Kidney (tissue), 13 donors: ENCODE measurements at regions not wholly inside any gene's neighbourhood (a gene's known extent, or its start where the extent isn't known, plus 50 kb on each side); places are given as distances from the start of the nearest gene placed in this dataset.

ENCODE experiments used
- DNase-seq, 5 donors: peaks; one replicate each; pipeline ENCODE4 v3.0.0-alpha.2; 2013 to 2020
- FAIRE-seq: peaks from 2 replicates; lab custom pipeline; 2012; peaks lifted over from hg19 to GRCh38; lab: Jason Lieb, UNC
- H3K27ac ChIP-seq, 2 donors: one replicate each; pipeline ENCODE4 v1.7.0; 2013; ENCODE audit warnings: low read depth in 2 of 2, low read length in 2 of 2, inconsistent platforms in 1 of 2
- H3K27me3 ChIP-seq: one replicate; pipeline ENCODE4 v1.7.1; 2013; ENCODE audit warnings: low read length, inconsistent platforms; ENCODE audit not compliant: control insufficient read depth, insufficient read depth
- H3K36me3 ChIP-seq, 3 donors: one replicate each; pipeline versions ENCODE4 v1.7.0 to v1.7.1; 2013; ENCODE audit warnings: low read length in 3 of 3, control low read depth in 1 of 3, inconsistent platforms in 1 of 3; ENCODE audit not compliant: insufficient read depth in 3 of 3, control insufficient read depth in 2 of 3
- H3K4me1 ChIP-seq, 3 donors: one replicate each; pipeline versions ENCODE4 v1.7.0 to v1.7.1; 2013; ENCODE audit warnings: low read length in 3 of 3, inconsistent platforms in 1 of 3, low read depth in 1 of 3; ENCODE audit not compliant: control insufficient read depth in 2 of 3, insufficient read depth in 2 of 3
- H3K4me3 ChIP-seq, 3 donors: one replicate each; pipeline versions ENCODE4 v1.7.0 to v1.8.1; 2013; ENCODE audit warnings: low read length in 3 of 3, control low read depth in 1 of 3, inconsistent platforms in 1 of 3
- H3K9ac ChIP-seq, 3 donors: one replicate each; pipeline versions ENCODE4 v1.7.0 to v1.7.1; 2013; ENCODE audit warnings: low read length in 3 of 3, control low read depth in 1 of 3, inconsistent platforms in 1 of 3
- H3K9me3 ChIP-seq, 3 donors: one replicate each; pipeline versions ENCODE4 v1.7.0 to v1.7.1; 2013; ENCODE audit warnings: low read length in 3 of 3, control low read depth in 1 of 3, inconsistent platforms in 1 of 3; ENCODE audit not compliant: control insufficient read depth in 2 of 3, insufficient read depth in 1 of 3
- CTCF ChIP-seq: IDR thresholded peaks from 3 replicates; pipeline ENCODE4 v1.5.1; 2012; ENCODE audit warnings: mild to moderate bottlenecking, moderate library complexity, borderline replicate concordance; ENCODE audit not compliant: insufficient read depth; ENCODE audit errors: extremely low read depth
- intact Hi-C: fragments of 100-400 bp; cut with DNase I; formaldehyde crosslinking; loops from one replicate; pipeline ENCODE4 v1.11.1; 2022
- donor health status: control.
- donor health status: control.
- donor health status: control.
- donor health status: control.
- donor health status: control.
- donor health status: DM: yes; HTN: yes; CAD: no.
- donor health status: Normal renal cell carcinoma (clear cell type).

GRCh38 chr10:35854661-35855060 lies 212.6 kb upstream of the FZD8 start:
- DNase-seq (no peak), FAIRE-seq (no peak)
- Histone ChIP-seq H3K36me3 (no peaks in the 10 kb centered on the region), H3K27ac (no peak overlapping the region), H3K4me3 (no peak overlapping the region), H3K27me3 (no peaks in the 10 kb centered on the region), H3K9me3 (no peaks in the 10 kb centered on the region), H3K4me1 (no peaks in the 10 kb centered on the region), H3K9ac (no peak overlapping the region)
- intact Hi-C loops, result no loop called here
- no peak for TF ChIP-seq CTCF

- no peak for DNase-seq
- no peak overlapping the region for H3K27ac ChIP-seq
- H3K27me3 ChIP-seq, result no peaks in the 10 kb centered on the region
- no peak for TF ChIP-seq CTCF
- H3K9ac ChIP-seq, result no peak overlapping the region
- FAIRE-seq, result no peak
- no peaks in the 10 kb centered on the region for H3K4me1 ChIP-seq
- H3K9me3 ChIP-seq, result no peaks in the 10 kb centered on the region
- H3K36me3 ChIP-seq, result no peaks in the 10 kb centered on the region
- H3K4me3 ChIP-seq, result no peak overlapping the region
- intact Hi-C loops, result no loop called here
Measured at GRCh38 chr10:35852721-35853120, 210.6 kb upstream of the FZD8 start.

- no peak overlapping the region for H3K9ac ChIP-seq
- H3K4me3 ChIP-seq, result no peak overlapping the region
- DNase-seq (no peak), FAIRE-seq (no peak)
- peaks cover 0 to 2% (median 0%) of the 10 kb centered on the region in 3 donors for H3K4me1 ChIP-seq
- H3K27ac ChIP-seq, result no peak overlapping the region
- no peaks in the 10 kb centered on the region for H3K36me3 ChIP-seq
- TF ChIP-seq CTCF, result no peak
- intact Hi-C loops, result no loop called here
- H3K9me3 ChIP-seq, result no peaks in the 10 kb centered on the region
- no peaks in the 10 kb centered on the region for H3K27me3 ChIP-seq
Measured at GRCh38 chr10:35848412-35848811, 206.3 kb upstream of the FZD8 start.

GRCh38 chr10:35844686-35845085 lies 202.6 kb upstream of the FZD8 start:
- intact Hi-C loops, result no loop called here
- peaks cover 0 to 6% (median 0%) of the 10 kb centered on the region in 3 donors for H3K9me3 ChIP-seq
- no peak for FAIRE-seq
- H3K4me3 ChIP-seq, result no peak overlapping the region
- no peak for TF ChIP-seq CTCF
- H3K27ac ChIP-seq, result no peak overlapping the region
- H3K36me3 ChIP-seq, result no peaks in the 10 kb centered on the region
- H3K9ac ChIP-seq, result no peak overlapping the region
- no peak for DNase-seq
- H3K4me1 ChIP-seq, result peaks cover 0 to 2% (median 0%) of the 10 kb centered on the region in 3 donors
- H3K27me3 ChIP-seq, result no peaks in the 10 kb centered on the region
